Inflammatory macrophage (primary cell): ENCODE measurements at regions not wholly inside any gene's neighbourhood (a gene's known extent, or its start where the extent isn't known, plus 50 kb on each side); places are given as distances from the start of the nearest gene placed in this dataset.
"Not testable (repeated sequence)": the region's sequence is repeated elsewhere in the genome, so short reads cannot be mapped to it uniquely, and the experiment has no call there.

Experiments
- DNase-seq, 2 donors: peaks; one replicate each; pipeline ENCODE4 v3.0.0-alpha.2; 2020 to 2022

GRCh38 chr2:224174521-224174920 lies 135.4 kb upstream of the SERPINE2 start:
- no peak for DNase-seq

- no peak for DNase-seq
These were observed 134.8 kb upstream of the SERPINE2 start for GRCh38 chr2:224173933-224174332.

- no peak for DNase-seq
These were observed 134.1 kb upstream of the SERPINE2 start for GRCh38 chr2:224173210-224173609.

- no peak for DNase-seq
These were observed 132.1 kb upstream of the SERPINE2 start for GRCh38 chr2:224171226-224171625.

GRCh38 chr2:224169847-224170246 lies 130.8 kb upstream of the SERPINE2 start:
- no peak for DNase-seq

- not testable (repeated sequence) for DNase-seq
These were observed 128.7 kb upstream of the SERPINE2 start for GRCh38 chr2:224167781-224168180.

- no peak for DNase-seq
These were observed 127.6 kb upstream of the SERPINE2 start for GRCh38 chr2:224166654-224167053.

GRCh38 chr2:224165901-224166319 lies 126.8 kb upstream of the SERPINE2 start:
- no peak for DNase-seq

- DNase-seq: no peak
These were observed 124.7 kb upstream of the SERPINE2 start for GRCh38 chr2:224163566-224164307.

- no peak for DNase-seq
These were observed 123.0 kb upstream of the SERPINE2 start for GRCh38 chr2:224162122-224162521.

GRCh38 chr2:224161712-224162111 lies 122.6 kb upstream of the SERPINE2 start:
- no peak for DNase-seq

GRCh38 chr2:224160917-224161316 lies 121.8 kb upstream of the SERPINE2 start:
- no peak for DNase-seq

GRCh38 chr2:224159345-224159928 lies 120.4 kb upstream of the SERPINE2 start:
- DNase-seq: no peak

GRCh38 chr2:224158831-224159230 lies 119.7 kb upstream of the SERPINE2 start:
- DNase-seq: no peak

GRCh38 chr2:224158061-224158460 lies 119.0 kb upstream of the SERPINE2 start:
- no peak for DNase-seq

GRCh38 chr2:224157655-224158054 lies 118.6 kb upstream of the SERPINE2 start:
- no peak for DNase-seq

- no peak for DNase-seq
These were observed 117.3 kb upstream of the SERPINE2 start for GRCh38 chr2:224156436-224156835.

GRCh38 chr2:224155896-224156295 lies 116.8 kb upstream of the SERPINE2 start:
- DNase-seq: no peak

- DNase-seq: no peak
These were observed 116.3 kb upstream of the SERPINE2 start for GRCh38 chr2:224155371-224155770.

- DNase-seq: no peak
These were observed 112.7 kb upstream of the SERPINE2 start for GRCh38 chr2:224151680-224152310.

- no peak for DNase-seq
These were observed 112.1 kb upstream of the SERPINE2 start for GRCh38 chr2:224151161-224151560.

- not testable (repeated sequence) for DNase-seq
These were observed 109.0 kb upstream of the SERPINE2 start for GRCh38 chr2:224148058-224148457.

- no peak for DNase-seq
These were observed 108.1 kb upstream of the SERPINE2 start for GRCh38 chr2:224147174-224147573.
